GM23248 (cell line): ENCODE measurements at regions not wholly inside any gene's neighbourhood (a gene's known extent, or its start where the extent isn't known, plus 50 kb on each side); places are given as distances from the start of the nearest gene placed in this dataset.

Source experiments
- EZH2 ChIP-seq: fragments of 200-600 bp; sonication (generic); IDR thresholded peaks from 2 replicates; pipeline ENCODE4 v1.6.1; 2018; ENCODE audit warnings: antibody characterized with exemption, mild to moderate bottlenecking; ENCODE audit not compliant: insufficient read depth, poor library complexity, severe bottlenecking
- EZH2phosphoT487 ChIP-seq: fragments of 200-600 bp; sonication (generic); IDR thresholded peaks from 2 replicates; pipeline ENCODE4 v1.6.1; 2018; ENCODE audit warnings: antibody characterized with exemption, moderate library complexity, mild to moderate bottlenecking, low read depth; ENCODE audit not compliant: insufficient read depth

GRCh38 chr2:199590321-199591203 is 132.8 kb upstream of the SATB2 start:
- TF ChIP-seq EZH2 (no peak), EZH2phosphoT487 (no peak)
